ENCODE measurements at regions not wholly inside any gene's neighbourhood (a gene's known extent, or its start where the extent isn't known, plus 50 kb on each side); places are given as distances from the start of the nearest gene placed in this dataset.

DNA sequence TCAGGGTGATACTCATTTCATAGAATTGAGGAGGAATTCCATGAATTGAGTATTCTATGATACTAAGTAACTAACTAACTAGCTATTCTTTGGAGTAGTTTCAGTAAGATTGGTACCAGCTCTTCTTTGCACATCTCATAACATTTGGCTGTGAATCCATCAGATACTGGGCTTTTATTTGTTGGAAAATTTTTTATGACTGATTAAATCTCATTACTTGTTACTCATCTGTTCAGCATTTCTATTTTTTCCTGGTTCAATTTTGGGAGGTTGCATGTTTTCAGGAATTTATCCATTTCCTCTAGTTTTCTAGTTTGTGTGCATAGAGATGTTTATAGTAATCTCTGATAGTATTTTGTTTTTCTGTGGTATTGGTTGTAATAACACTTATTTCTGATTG, 70.8 kb upstream of the FREM3 start:
- no peaks in the 10 kb centered on the region for H3K4me1 ChIP-seq (ENCODE audit: control insufficient read depth, low read length)
- H3K4me2 ChIP-seq (ENCODE audit: low read length) = no peak overlapping the region
- H3K36me3 ChIP-seq (ENCODE audit: control insufficient read depth, low read length) = no peaks in the 10 kb centered on the region
- no peaks in the 10 kb centered on the region for H3K79me2 ChIP-seq (ENCODE audit: control insufficient read depth, low read length)
- peaks cover 3% of the 10 kb centered on the region; the same call in 1 of the 2 replicates for H3K27me3 ChIP-seq (ENCODE audit: control insufficient read depth, low read length)
- H3K9me2 ChIP-seq (replicated peaks; ENCODE audit: control insufficient read depth, low read length) = no peaks in the 10 kb centered on the region
- no peaks in the 10 kb centered on the region for H3K9me3 ChIP-seq (ENCODE audit: control insufficient read depth, insufficient read depth, low read length)
- TF ChIP-seq EZH2phosphoT487 (IDR thresholded peaks at IDR 0.05; ENCODE audit: borderline replicate concordance, low read length) = no peak
- TF ChIP-seq, protein P1, sequence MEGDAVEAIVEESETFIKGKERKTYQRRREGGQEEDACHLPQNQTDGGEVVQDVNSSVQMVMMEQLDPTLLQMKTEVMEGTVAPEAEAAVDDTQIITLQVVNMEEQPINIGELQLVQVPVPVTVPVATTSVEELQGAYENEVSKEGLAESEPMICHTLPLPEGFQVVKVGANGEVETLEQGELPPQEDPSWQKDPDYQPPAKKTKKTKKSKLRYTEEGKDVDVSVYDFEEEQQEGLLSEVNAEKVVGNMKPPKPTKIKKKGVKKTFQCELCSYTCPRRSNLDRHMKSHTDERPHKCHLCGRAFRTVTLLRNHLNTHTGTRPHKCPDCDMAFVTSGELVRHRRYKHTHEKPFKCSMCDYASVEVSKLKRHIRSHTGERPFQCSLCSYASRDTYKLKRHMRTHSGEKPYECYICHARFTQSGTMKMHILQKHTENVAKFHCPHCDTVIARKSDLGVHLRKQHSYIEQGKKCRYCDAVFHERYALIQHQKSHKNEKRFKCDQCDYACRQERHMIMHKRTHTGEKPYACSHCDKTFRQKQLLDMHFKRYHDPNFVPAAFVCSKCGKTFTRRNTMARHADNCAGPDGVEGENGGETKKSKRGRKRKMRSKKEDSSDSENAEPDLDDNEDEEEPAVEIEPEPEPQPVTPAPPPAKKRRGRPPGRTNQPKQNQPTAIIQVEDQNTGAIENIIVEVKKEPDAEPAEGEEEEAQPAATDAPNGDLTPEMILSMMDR (IDR thresholded peaks at IDR 0.05; ENCODE audit: low read depth, low read length, poor library complexity, severe bottlenecking) = no peak
- H4K20me1 ChIP-seq (ENCODE audit: control insufficient read depth, insufficient read depth, low read depth, low read length) = no peaks in the 10 kb centered on the region
- H3K27ac ChIP-seq (ENCODE audit: low read depth, low read length) = no peak overlapping the region
- no peak overlapping the region for H3K4me3 ChIP-seq (ENCODE audit: low read length)
- H3F3A ChIP-seq (ENCODE audit: control insufficient read depth, insufficient read depth) = no peaks in the 10 kb centered on the region

DNA sequence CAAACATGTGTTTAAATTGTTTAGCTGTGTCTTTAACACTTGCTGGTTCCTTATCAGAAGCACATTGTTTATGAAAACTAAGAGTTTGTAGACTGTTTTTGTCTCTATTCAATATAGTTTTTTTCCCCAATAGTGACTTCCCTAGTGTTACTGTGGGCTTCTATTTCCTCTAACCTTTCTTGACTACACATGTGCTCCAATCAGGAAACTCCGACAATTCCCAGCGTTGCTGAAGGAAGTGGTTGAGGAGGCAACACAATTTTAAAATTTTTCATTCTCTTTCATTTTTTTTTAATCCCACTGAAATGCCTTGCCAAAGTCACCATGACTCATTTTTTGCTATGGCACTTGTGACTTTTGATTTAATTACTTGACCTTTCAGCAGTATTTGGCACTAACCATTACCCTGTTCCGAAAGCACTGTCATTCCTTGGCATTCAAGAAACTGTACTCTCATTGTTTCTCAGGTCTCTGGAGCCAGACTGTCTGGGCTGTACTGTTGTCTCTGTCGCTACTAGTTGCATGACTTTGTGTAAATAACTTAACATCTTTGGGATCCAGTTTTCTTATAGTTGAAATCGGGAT, 67.6 kb upstream of the FREM3 start:
- H3K79me2 ChIP-seq (ENCODE audit: control insufficient read depth, low read length) = no peaks in the 10 kb centered on the region
- H3K36me3 ChIP-seq (ENCODE audit: control insufficient read depth, low read length) = no peaks in the 10 kb centered on the region
- no peaks in the 10 kb centered on the region for H4K20me1 ChIP-seq (ENCODE audit: control insufficient read depth, insufficient read depth, low read depth, low read length)
- no peak overlapping the region for H3K27ac ChIP-seq (ENCODE audit: low read depth, low read length)
- TF ChIP-seq EZH2phosphoT487 (IDR thresholded peaks at IDR 0.05; ENCODE audit: borderline replicate concordance, low read length) = no peak
- TF ChIP-seq, protein P1 (IDR thresholded peaks at IDR 0.05; ENCODE audit: low read depth, low read length, poor library complexity, severe bottlenecking) = no peak
- H3K9me3 ChIP-seq (ENCODE audit: control insufficient read depth, insufficient read depth, low read length) = no peaks in the 10 kb centered on the region
- H3K4me3 ChIP-seq (ENCODE audit: low read length) = no peak overlapping the region
- H3K4me1 ChIP-seq (ENCODE audit: control insufficient read depth, low read length) = no peaks in the 10 kb centered on the region
- no peak overlapping the region for H3K4me2 ChIP-seq (ENCODE audit: low read length)
- no peaks in the 10 kb centered on the region for H3K27me3 ChIP-seq (ENCODE audit: control insufficient read depth, low read length)
- no peaks in the 10 kb centered on the region for H3K9me2 ChIP-seq (replicated peaks; ENCODE audit: control insufficient read depth, low read length)
- no peaks in the 10 kb centered on the region for H3F3A ChIP-seq (ENCODE audit: control insufficient read depth, insufficient read depth)

DNA sequence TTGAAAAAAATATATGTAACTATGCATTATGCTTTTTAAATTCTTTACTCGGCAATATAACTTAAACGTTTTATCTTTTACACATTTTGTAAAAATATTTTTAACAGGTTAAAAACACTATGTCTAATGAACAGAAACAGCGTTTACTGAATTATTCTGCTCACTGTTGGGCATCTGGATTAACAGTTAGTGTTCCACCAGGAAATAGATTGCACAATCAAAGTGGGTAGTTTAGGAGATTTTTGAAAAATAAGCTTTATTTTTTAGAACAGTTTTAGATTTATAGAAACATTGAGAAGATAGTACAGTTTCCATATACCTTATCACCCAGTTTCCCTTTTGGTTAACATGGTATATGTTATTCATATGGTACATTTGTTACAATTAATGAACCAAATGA, 63.1 kb upstream of the FREM3 start:
- H3K4me3 ChIP-seq (ENCODE audit: low read length) = no peak overlapping the region
- TF ChIP-seq EZH2phosphoT487 (IDR thresholded peaks at IDR 0.05; ENCODE audit: borderline replicate concordance, low read length) = no peak
- TF ChIP-seq, protein P1 (IDR thresholded peaks at IDR 0.05; ENCODE audit: low read depth, low read length, poor library complexity, severe bottlenecking) = no peak
- no peaks in the 10 kb centered on the region for H3K9me2 ChIP-seq (replicated peaks; ENCODE audit: control insufficient read depth, low read length)
- H3K9me3 ChIP-seq (ENCODE audit: control insufficient read depth, insufficient read depth, low read length) = no peaks in the 10 kb centered on the region
- no peaks in the 10 kb centered on the region for H3F3A ChIP-seq (ENCODE audit: control insufficient read depth, insufficient read depth)
- no peaks in the 10 kb centered on the region for H3K4me1 ChIP-seq (ENCODE audit: control insufficient read depth, low read length)
- no peaks in the 10 kb centered on the region for H3K27me3 ChIP-seq (ENCODE audit: control insufficient read depth, low read length)
- H3K79me2 ChIP-seq (ENCODE audit: control insufficient read depth, low read length) = no peaks in the 10 kb centered on the region
- no peaks in the 10 kb centered on the region for H3K36me3 ChIP-seq (ENCODE audit: control insufficient read depth, low read length)
- H3K4me2 ChIP-seq (ENCODE audit: low read length) = no peak overlapping the region
- no peaks in the 10 kb centered on the region for H4K20me1 ChIP-seq (ENCODE audit: control insufficient read depth, insufficient read depth, low read depth, low read length)
- no peak overlapping the region for H3K27ac ChIP-seq (ENCODE audit: low read depth, low read length)
